LNCaP clone FGC (cell line): ENCODE measurements at regions not wholly inside any gene's neighbourhood (a gene's known extent, or its start where the extent isn't known, plus 50 kb on each side); places are given as distances from the start of the nearest gene placed in this dataset.

Experiments used
- DNase-seq: peaks from one replicate; pipeline ENCODE4 v3.0.0-alpha.2; 2011; ENCODE audit warnings: low read depth
- H3K4me3 ChIP-seq: 2 replicates; pipeline ENCODE4 v1.5.1; 2011; ENCODE audit warnings: mild to moderate bottlenecking, low read depth, low read length, control low read depth
- TF ChIP-seq, protein P1 (sequence below): IDR thresholded peaks from 2 replicates; pipeline ENCODE4 v1.5.1; 2012; ENCODE audit warnings: mild to moderate bottlenecking; ENCODE audit not compliant: control insufficient read depth, insufficient read depth; ENCODE audit errors: extremely low read depth

DNA sequence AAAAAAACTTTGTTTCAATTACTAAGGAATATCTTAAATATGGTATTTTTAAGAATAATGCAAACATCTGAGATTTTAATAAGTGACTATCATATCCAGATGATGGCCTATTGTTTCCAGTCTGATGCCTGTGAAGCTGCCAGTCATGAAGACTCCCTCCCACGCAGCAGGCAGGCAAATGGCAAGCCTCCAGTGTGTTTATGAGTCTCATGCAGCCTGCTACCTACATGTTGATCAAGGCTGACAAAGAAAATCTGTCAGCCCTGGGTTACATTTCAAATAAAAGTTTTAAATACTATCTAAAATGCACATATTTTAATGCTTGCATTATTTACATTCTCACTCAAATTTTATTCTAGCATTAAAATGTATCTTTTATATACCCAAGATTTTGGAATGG, 137.6 kb upstream of the RNPC3 start:
- TF ChIP-seq, protein P1, sequence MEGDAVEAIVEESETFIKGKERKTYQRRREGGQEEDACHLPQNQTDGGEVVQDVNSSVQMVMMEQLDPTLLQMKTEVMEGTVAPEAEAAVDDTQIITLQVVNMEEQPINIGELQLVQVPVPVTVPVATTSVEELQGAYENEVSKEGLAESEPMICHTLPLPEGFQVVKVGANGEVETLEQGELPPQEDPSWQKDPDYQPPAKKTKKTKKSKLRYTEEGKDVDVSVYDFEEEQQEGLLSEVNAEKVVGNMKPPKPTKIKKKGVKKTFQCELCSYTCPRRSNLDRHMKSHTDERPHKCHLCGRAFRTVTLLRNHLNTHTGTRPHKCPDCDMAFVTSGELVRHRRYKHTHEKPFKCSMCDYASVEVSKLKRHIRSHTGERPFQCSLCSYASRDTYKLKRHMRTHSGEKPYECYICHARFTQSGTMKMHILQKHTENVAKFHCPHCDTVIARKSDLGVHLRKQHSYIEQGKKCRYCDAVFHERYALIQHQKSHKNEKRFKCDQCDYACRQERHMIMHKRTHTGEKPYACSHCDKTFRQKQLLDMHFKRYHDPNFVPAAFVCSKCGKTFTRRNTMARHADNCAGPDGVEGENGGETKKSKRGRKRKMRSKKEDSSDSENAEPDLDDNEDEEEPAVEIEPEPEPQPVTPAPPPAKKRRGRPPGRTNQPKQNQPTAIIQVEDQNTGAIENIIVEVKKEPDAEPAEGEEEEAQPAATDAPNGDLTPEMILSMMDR: no peak
- DNase-seq: no peak
- H3K4me3 ChIP-seq: no peak overlapping the region

DNA sequence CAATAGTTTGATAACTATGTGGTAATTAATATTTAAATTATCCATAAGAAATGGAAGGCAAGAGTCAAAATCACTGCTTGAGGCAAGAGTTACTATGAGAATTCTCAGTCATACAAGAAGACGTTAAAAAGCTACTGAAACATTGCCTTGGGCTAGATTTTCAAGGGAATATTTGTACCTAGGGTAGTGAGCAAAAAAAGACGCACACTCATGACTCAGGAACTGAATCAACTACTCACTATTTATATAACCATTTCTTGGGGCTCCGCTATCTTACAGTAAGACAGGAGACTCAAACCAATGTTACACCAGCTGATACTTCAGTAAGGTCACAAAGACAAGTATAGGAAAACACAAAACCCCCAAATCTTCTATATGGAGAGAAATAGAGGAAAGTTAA, 151.5 kb upstream of the RNPC3 start:
- no peak overlapping the region for H3K4me3 ChIP-seq
- TF ChIP-seq, protein P1: no peak
- DNase-seq: no peak

DNA sequence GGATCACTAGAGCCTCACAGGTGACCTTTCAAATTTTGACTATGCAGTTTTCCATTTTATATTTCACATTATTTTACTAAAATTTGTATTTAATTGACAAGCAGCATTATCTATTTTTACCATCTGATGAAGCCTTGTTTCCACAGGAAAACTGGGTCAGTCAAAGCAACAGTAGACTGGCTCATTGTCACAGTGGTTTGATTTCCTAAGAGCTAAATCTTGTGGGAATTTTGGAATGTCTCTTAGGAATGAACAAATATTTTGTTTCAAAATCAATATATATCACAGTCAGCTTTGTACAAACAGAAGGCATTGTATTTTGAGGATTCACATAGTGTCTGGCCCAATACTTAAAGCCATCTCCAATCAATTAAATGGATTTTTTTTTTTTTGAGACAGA, 152.6 kb upstream of the RNPC3 start:
- TF ChIP-seq, protein P1: no peak
- DNase-seq: no peak
- H3K4me3 ChIP-seq: no peak overlapping the region

DNA sequence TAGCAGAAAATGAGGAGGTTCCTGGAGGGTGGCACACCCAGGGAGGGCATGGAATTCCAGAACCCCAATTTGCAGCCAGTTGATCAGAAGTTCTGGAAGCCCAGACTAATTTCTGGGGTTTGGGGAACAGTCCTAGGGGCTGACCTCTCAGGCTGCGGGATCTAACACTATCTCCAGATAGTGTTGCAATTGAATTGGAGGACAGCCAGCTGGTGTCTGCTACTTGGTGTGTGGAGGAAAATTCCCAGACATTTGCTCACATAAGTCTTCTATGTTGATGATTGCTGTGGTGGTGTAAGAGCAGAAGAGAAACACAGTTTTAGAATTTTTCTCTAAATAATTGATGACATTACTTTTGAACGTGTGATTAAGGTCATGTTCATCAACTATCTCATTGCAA, 154.3 kb upstream of the RNPC3 start:
- DNase-seq: no peak
- TF ChIP-seq, protein P1: no peak
- H3K4me3 ChIP-seq: no peak overlapping the region

DNA sequence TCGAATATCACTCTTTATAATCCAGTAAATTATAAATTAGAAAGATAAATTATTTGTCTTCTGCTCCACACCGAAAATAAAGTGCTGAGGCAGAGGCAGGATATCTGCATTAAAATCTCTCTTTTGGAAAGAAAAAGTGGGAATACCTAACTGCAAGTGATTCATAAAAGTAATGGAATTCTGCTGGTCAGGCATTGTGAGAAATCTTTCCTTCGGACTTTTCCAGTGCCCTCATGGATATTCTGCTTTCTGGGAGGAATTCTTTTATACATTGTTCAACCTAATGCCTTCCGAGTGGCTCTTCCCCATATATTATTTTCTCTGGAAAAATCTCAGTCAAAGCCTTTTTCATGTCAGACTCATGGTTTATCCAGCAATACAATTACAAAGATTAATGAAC, 158.3 kb upstream of the RNPC3 start:
- TF ChIP-seq, protein P1: no peak
- H3K4me3 ChIP-seq: no peak overlapping the region
- no peak for DNase-seq

DNA sequence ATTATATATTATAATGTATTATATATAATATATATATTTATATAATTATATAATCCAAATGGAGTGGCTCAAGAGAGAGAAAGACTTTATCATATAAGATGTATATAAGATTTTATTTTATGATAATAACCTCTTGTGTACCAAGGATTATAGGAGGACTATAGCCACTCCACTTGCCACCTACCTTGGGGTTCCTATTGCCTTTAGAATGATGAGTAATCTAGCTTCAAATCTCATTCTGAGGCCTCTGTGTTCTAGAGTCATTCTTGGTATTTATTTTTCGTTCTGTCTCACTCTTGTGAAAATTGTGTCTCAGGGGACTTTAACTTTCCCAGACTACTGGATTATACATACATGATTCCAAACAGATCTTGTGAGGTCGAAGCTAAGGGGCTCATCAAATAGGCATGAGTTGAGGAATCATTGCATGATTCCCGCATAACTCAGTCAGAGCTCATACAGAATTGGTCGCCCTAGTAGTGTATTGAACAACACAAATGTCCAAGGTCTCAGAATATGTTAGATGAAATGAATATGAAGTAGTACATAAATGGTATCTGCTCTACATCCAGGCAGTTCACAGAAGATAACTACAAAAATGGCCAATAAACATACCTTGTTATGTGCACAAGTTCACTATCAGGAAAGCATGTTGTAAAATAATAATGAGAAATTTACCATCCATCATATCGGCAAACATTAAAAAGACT, 159.5 kb upstream of the RNPC3 start:
- TF ChIP-seq, protein P1: no peak
- DNase-seq: no peak

DNA sequence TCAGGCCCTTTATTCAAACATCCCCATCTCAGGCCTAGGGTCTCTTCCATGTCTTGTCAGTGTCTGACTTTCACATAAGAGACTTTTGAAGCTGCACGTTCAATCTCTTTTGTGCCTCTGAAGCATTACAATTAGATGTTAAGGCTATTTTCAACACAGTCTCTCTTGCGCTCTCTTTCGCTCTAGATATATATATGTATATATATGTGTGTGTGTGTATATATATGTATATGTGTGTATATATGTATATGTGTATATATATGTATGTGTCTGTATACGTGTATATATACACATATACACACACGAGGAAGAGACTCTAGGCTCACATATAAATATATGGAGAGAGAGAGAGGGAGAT, 162.5 kb upstream of the RNPC3 start:
- DNase-seq: no peak
- H3K4me3 ChIP-seq: no peak overlapping the region
- TF ChIP-seq, protein P1: no peak

More for the DNA sequence above, 159.5 kb upstream of the RNPC3 start:
- H3K4me3 ChIP-seq: no peak overlapping the region
